Naive B cell (primary cell): ENCODE measurements at regions not wholly inside any gene's neighbourhood (a gene's known extent, or its start where the extent isn't known, plus 50 kb on each side); places are given as distances from the start of the nearest gene placed in this dataset.
"Not testable (repeated sequence)": the region's sequence is repeated elsewhere in the genome, so short reads cannot be mapped to it uniquely, and the experiment has no call there.

Source experiments
- ATAC-seq, 2 donors: fragments of 150-1000 bp; cut with Tn5 transposase; 2 replicates each; pipeline ENCODE4 v1.10.0; 2021; ENCODE audit warnings: low read depth in 2 of 2, mild to moderate bottlenecking in 2 of 2, moderate library complexity in 2 of 2
- DNase-seq: peaks from one replicate; pipeline ENCODE4 v3.0.0; 2022
- H3K27ac Mint-ChIP-seq, 6 donors: one replicate each; pipeline ENCODE4 v1.8.0; 2020 to 2022; ENCODE audit warnings: mild to moderate bottlenecking in 6 of 6, mixed read lengths in 6 of 6, moderate library complexity in 5 of 6, inconsistent platforms in 2 of 6
- H3K27me3 Mint-ChIP-seq, 3 donors: one replicate each; pipeline ENCODE4 v1.8.0; 2021 to 2022; ENCODE audit warnings: mixed read lengths in 3 of 3, mild to moderate bottlenecking in 1 of 3
- H3K36me3 Mint-ChIP-seq, 2 donors: one replicate each; pipeline ENCODE4 v1.8.0; 2020 to 2022; ENCODE audit warnings: mixed read lengths in 2 of 2, inconsistent platforms in 1 of 2, mild to moderate bottlenecking in 1 of 2
- H3K4me1 Mint-ChIP-seq, 3 donors: one replicate each; pipeline ENCODE4 v1.8.0; 2020 to 2022; ENCODE audit warnings: mixed read lengths in 3 of 3, inconsistent platforms in 1 of 3, mild to moderate bottlenecking in 1 of 3, moderate library complexity in 1 of 3
- H3K4me3 Mint-ChIP-seq, 8 donors: one replicate each; pipeline ENCODE4 v1.8.0; 2020 to 2022; ENCODE audit warnings: mild to moderate bottlenecking in 8 of 8, mixed read lengths in 8 of 8, moderate library complexity in 8 of 8, inconsistent platforms in 2 of 8
- H3K9me3 Mint-ChIP-seq, 7 donors: one replicate each; pipeline ENCODE4 v1.8.0; 2020 to 2022; ENCODE audit warnings: mixed read lengths in 7 of 7, mild to moderate bottlenecking in 5 of 7, inconsistent platforms in 2 of 7, moderate library complexity in 1 of 7

- H3K9me3 Mint-ChIP-seq: peaks cover 0 to 3% (median 0%) of the 10 kb centered on the region in 7 donors
- no peaks in the 10 kb centered on the region for H3K27me3 Mint-ChIP-seq
- no peak overlapping the region for H3K4me3 Mint-ChIP-seq
- DNase-seq (no peak), ATAC-seq (no peak)
- H3K4me1 Mint-ChIP-seq: no peaks in the 10 kb centered on the region
- H3K27ac Mint-ChIP-seq: no peak overlapping the region
- H3K36me3 Mint-ChIP-seq: no peaks in the 10 kb centered on the region
Observed at GRCh38 chr12:86389949-86390348, 133.8 kb upstream of the MGAT4C start.

GRCh38 chr12:86387591-86388145 lies 131.5 kb upstream of the MGAT4C start:
- ATAC-seq (no peak), DNase-seq (no peak)
- Mint-ChIP-seq H3K27ac (no peak overlapping the region), H3K36me3 (no peaks in the 10 kb centered on the region), H3K9me3 (peaks cover 0 to 11% (median 2%) of the 10 kb centered on the region in 7 donors), H3K27me3 (no peaks in the 10 kb centered on the region), H3K4me1 (no peaks in the 10 kb centered on the region), H3K4me3 (no peak overlapping the region)

GRCh38 chr12:86383759-86384158 lies 127.6 kb upstream of the MGAT4C start:
- H3K4me3 Mint-ChIP-seq, H3K36me3 Mint-ChIP-seq, H3K27me3 Mint-ChIP-seq, H3K27ac Mint-ChIP-seq, DNase-seq, H3K4me1 Mint-ChIP-seq, ATAC-seq: not testable (repeated sequence)
- peaks cover 0 to 13% (median 9%) of the 10 kb centered on the region in 7 donors for H3K9me3 Mint-ChIP-seq

- ATAC-seq (no peak), DNase-seq (no peak)
- no peaks in the 10 kb centered on the region for H3K4me1 Mint-ChIP-seq
- H3K9me3 Mint-ChIP-seq: peaks cover 0 to 11% (median 9%) of the 10 kb centered on the region in 7 donors
- H3K4me3 Mint-ChIP-seq: no peak overlapping the region
- H3K36me3 Mint-ChIP-seq: no peaks in the 10 kb centered on the region
- no peaks in the 10 kb centered on the region for H3K27me3 Mint-ChIP-seq
- no peak overlapping the region for H3K27ac Mint-ChIP-seq
Observed at GRCh38 chr12:86379337-86379736, 123.1 kb upstream of the MGAT4C start.

GRCh38 chr12:86376052-86376451 lies 119.9 kb upstream of the MGAT4C start:
- Mint-ChIP-seq H3K36me3 (no peaks in the 10 kb centered on the region), H3K4me3 (no peak overlapping the region), H3K27me3 (no peaks in the 10 kb centered on the region), H3K27ac (no peak overlapping the region), H3K4me1 (no peaks in the 10 kb centered on the region), H3K9me3 (peaks cover 0 to 3% (median 0%) of the 10 kb centered on the region in 7 donors)
- DNase-seq (no peak), ATAC-seq (no peak)

GRCh38 chr12:86373813-86374212 lies 117.6 kb upstream of the MGAT4C start:
- Mint-ChIP-seq H3K4me1 (no peaks in the 10 kb centered on the region), H3K27ac (no peak overlapping the region), H3K36me3 (no peaks in the 10 kb centered on the region), H3K27me3 (no peaks in the 10 kb centered on the region), H3K4me3 (no peak overlapping the region), H3K9me3 (peaks cover 0 to 3% (median 0%) of the 10 kb centered on the region in 7 donors)
- DNase-seq (no peak), ATAC-seq (no peak)

- no peaks in the 10 kb centered on the region for H3K36me3 Mint-ChIP-seq
- H3K9me3 Mint-ChIP-seq: peaks cover 0 to 7% (median 3%) of the 10 kb centered on the region in 7 donors
- no peak overlapping the region for H3K4me3 Mint-ChIP-seq
- H3K4me1 Mint-ChIP-seq: no peaks in the 10 kb centered on the region
- no peaks in the 10 kb centered on the region for H3K27me3 Mint-ChIP-seq
- no peak overlapping the region for H3K27ac Mint-ChIP-seq
- DNase-seq (no peak), ATAC-seq (no peak)
Observed at GRCh38 chr12:86367137-86367536, 110.9 kb upstream of the MGAT4C start.

- Mint-ChIP-seq H3K27me3 (no peaks in the 10 kb centered on the region), H3K27ac (no peak overlapping the region), H3K9me3 (peaks cover 0 to 4% (median 1%) of the 10 kb centered on the region in 7 donors), H3K4me1 (no peaks in the 10 kb centered on the region), H3K36me3 (no peaks in the 10 kb centered on the region), H3K4me3 (no peak overlapping the region)
- DNase-seq (no peak), ATAC-seq (no peak)
Observed at GRCh38 chr12:86349196-86349595, 93.0 kb upstream of the MGAT4C start.

GRCh38 chr12:86333955-86334522 lies 77.8 kb upstream of the MGAT4C start:
- H3K36me3 Mint-ChIP-seq: no peaks in the 10 kb centered on the region
- no peak overlapping the region for H3K27ac Mint-ChIP-seq
- DNase-seq (no peak), ATAC-seq (no peak)
- H3K4me3 Mint-ChIP-seq: no peak overlapping the region
- H3K27me3 Mint-ChIP-seq: no peaks in the 10 kb centered on the region
- H3K9me3 Mint-ChIP-seq: peaks cover 0 to 4% (median 0%) of the 10 kb centered on the region in 7 donors
- no peaks in the 10 kb centered on the region for H3K4me1 Mint-ChIP-seq

- Mint-ChIP-seq H3K9me3 (peaks cover 0 to 1% (median 0%) of the 10 kb centered on the region in 7 donors), H3K36me3 (no peaks in the 10 kb centered on the region), H3K4me1 (no peaks in the 10 kb centered on the region), H3K27ac (no peak overlapping the region), H3K27me3 (no peaks in the 10 kb centered on the region), H3K4me3 (no peak overlapping the region)
- ATAC-seq (no peak), DNase-seq (no peak)
Observed at GRCh38 chr12:86331457-86331856, 75.3 kb upstream of the MGAT4C start.

GRCh38 chr12:86331012-86331411 lies 74.8 kb upstream of the MGAT4C start:
- Mint-ChIP-seq H3K4me3 (no peak overlapping the region), H3K4me1 (no peaks in the 10 kb centered on the region), H3K27me3 (no peaks in the 10 kb centered on the region)

GRCh38 chr12:86312232-86312631 lies 56.0 kb upstream of the MGAT4C start:
- H3K27ac Mint-ChIP-seq: no peak overlapping the region
- H3K4me3 Mint-ChIP-seq: no peak overlapping the region
- no peaks in the 10 kb centered on the region for H3K4me1 Mint-ChIP-seq
- H3K9me3 Mint-ChIP-seq: peaks cover 0 to 4% (median 0%) of the 10 kb centered on the region in 7 donors
- DNase-seq (no peak), ATAC-seq (no peak)
- H3K27me3 Mint-ChIP-seq: no peaks in the 10 kb centered on the region
- no peaks in the 10 kb centered on the region for H3K36me3 Mint-ChIP-seq

More at GRCh38 chr12:86331012-86331411, 74.8 kb upstream of the MGAT4C start:
- Mint-ChIP-seq H3K27ac (no peak overlapping the region), H3K9me3 (no peaks in the 10 kb centered on the region), H3K36me3 (no peaks in the 10 kb centered on the region)
- no peak for ATAC-seq
- no peak for DNase-seq
